Cerebellar cortex (tissue), 1 donor: ENCODE measurements at regions not wholly inside any gene's neighbourhood (a gene's known extent, or its start where the extent isn't known, plus 50 kb on each side); places are given as distances from the start of the nearest gene placed in this dataset.
A peak's percentile ranks its signal among the peaks of the same experiment; 100 is the strongest.

Experiments used
- DNase-seq: peaks from one replicate; pipeline ENCODE4 v3.0.0-alpha.2; 2015; ENCODE audit warnings: low spot score

DNA sequence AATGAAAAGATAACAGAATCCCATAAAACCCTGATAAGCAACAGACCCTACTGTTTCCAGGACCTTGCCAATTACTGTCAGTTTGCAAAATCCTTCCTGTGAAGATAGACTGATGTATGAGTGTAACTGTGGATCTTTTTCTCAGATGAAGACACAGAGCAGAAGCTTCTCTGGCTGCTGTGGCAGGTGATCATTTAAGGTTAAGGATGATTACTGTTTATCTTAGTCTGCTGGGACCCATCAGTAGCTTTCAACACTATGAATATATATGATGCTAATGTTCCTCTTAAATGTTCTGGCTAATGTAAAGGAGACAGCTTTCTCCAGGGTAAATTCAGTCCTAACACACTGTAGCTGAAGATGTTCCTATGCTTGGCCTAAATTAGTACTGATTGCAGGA lies 56.0 kb upstream of the CTTNBP2 start:
- DNase-seq = no peak

DNA sequence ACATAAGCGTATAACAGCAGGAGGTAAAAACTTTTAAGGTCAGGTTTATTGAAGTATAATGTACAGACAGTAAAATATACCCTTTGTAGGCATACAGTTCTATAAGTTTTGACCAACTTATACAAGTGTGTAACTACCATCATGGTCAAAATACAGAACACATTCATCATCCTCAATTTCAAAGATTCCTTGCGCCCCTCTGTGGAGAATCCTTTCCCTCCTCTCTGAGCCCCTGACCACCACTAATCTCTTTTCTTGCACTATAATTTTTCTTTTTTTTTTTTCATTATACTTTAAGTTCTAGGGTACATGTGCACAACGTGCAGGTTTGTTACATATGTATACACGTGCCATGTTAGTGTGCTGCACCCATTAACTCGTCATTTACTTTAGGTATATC lies 58.1 kb upstream of the CTTNBP2 start:
- DNase-seq = no peak

DNA sequence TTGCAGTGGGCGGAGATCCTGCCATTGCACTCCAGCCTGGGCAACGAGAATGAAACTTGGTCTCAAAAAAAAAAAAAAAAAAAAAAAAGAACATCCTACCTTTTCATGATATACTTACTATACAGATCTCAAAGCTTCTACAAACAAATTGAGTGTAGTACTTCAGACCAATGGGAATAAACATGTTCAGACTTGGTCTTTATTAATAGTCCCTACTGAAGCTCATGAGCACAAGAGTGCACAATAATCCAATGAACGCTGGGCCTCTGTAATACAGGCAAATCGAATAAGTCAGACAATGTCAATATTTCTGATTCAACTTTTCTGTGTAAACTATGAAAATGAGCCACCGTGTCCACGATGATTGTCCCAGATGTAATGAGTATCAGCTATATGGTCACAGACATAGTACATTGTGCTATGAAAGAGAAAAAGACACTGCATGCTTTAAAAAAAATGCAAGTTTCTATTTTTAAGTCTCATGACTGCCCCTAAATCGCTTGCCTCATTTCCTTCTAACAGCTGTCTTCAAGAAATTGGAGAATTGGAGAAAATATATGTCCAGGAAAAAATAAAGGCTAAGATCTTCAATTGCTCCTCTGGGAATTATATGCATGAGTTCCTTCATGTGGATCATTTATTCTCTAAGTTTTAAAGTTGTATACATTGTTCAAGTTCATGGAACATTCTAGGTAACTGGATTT lies 64.0 kb upstream of the CTTNBP2 start:
- DNase-seq = no peak

DNA sequence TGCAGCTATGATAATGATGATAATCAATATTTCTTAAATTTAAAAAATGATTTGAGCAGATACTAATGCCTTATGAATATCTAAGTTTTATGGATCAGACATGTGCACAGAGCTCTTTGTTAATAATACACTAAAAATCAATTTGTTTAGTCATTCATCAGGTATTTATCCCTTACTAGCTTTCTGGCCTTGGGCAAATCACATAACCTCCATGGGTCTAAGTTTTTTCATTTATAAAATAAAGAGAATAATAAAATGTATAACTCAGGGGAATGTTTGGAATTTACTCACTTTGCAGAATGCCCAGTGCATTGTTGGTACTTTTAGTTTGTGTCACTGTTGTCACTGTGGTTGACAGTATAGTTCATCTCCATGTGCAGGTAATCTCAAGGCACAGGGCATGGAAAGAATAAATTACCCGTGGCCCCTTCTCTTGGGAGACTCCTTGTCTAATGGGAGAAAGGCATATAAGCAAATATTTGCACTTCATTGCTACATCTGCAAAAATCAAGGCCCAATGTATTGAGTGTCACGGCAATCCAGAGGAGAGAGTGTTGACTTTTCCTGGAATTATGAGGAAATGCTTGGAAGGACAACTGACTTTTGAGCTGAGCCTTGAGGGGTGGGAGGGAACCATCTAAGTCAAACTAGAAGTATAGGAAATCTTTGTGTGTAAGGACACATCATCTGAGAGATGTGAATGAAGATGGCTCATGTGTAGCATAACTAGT lies 64.7 kb upstream of the CTTNBP2 start:
- DNase-seq = no peak

DNA sequence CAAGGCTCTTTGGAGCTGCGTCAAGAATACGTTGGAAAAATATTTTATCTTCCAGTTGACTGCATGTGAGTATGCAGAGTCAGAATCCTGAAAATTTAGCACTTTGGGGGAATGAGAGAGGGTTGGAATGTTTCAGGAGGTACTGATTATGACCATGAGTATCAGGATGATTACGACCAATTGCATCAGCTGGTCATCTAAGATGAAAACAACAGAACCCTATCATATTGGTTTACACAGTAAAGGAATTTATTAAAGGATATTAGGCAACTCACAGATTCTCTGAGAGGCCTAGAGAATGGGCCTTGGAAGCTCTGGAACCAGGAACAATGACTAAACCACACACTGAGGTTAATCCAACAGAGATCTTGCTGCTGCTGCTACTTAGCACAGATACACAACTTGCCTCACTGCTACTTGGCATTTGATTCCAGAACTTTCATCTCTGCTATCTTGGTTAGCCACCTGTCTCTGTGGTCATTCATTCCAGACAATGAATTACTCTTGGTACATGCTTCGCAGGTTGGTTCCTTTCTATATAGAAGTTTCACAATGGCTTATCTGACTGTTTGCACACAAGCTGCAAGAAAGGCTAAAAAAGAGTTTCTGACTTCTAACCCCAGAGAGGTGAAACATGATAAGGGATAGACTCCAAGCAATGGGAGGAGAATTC lies 68.0 kb upstream of the CTTNBP2 start:
- DNase-seq = no peak

DNA sequence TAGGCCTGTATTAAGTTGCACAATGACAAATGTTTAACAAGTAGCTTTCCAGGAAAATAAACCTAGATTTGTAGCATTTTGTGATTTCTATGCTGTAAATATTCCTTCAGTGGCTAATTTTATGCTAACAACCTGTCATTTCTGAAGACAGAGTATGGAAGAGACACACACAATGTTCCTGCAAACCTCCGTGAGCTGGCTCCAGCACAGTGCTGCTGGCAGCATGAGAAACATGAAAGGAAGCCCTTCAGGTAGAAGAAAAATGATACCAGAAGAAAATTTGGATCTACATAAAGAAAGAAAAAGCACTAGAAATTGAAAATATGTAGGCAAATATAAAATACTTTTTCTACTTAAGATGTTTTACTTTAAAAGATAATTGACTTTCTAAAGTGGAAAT lies 69.5 kb upstream of the CTTNBP2 start:
- DNase-seq = no peak

DNA sequence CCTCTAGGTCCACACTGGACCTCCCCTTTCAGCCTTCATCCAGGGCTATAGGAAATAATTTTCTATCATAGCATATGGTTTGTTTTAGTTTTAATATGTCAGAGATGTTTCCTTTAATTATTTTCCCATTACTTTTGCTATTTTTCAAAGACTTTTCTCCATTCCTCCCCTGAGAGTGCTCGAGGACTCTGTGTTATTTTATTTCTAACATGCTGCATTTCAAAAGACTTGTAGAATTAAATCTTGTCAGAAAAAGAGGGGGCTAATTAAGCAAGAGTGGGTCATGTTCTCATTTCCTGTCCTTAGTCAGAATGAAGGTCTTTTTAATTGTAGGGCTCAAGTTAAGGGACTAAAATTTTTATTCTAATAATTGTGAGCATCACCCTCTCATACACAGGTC lies 71.6 kb upstream of the CTTNBP2 start:
- DNase-seq = no peak

DNA sequence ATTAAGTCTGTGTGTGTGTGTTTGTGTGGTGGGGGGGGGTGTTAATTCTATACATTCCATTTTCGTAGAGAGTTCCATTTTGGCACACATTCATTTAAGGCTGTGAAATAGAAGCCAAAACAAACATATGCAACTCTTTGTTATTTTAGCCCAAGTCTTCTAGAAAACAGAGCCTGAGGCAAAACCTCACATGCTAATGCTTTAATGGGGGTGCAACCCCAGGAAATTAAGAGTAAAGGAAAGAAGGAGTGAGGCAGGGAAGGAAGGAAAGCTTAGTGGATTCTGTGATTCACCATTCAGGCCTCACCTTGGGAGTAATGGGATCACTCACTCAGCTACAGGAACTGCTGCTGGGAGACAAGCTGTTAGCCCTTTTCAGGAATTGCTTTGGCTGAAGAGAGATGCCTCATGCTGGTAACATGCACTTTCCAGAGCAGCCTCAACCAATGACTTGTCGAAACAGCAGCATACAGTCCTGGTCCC lies 73.0 kb upstream of the CTTNBP2 start:
- DNase-seq = peak; percentile 79

DNA sequence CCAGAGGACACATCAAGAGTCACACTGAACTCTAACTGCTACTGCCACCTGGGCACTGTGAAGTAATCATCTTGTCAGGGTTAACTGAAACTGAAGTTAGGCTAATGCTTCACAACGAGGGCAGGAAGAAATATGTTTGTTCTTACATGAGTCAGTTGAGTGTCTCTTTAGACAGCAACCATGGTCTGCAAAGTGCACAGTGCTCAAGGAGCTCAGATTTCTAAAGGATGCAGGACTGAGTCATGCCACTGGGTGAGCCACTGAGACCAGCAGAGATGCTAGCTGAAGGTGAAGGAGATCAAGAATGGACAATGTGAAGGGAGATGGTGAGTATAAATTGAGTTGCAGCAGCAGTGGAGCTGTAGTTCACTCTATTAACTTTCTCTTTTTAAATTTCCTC lies 76.0 kb upstream of the CTTNBP2 start:
- no peak for DNase-seq

DNA sequence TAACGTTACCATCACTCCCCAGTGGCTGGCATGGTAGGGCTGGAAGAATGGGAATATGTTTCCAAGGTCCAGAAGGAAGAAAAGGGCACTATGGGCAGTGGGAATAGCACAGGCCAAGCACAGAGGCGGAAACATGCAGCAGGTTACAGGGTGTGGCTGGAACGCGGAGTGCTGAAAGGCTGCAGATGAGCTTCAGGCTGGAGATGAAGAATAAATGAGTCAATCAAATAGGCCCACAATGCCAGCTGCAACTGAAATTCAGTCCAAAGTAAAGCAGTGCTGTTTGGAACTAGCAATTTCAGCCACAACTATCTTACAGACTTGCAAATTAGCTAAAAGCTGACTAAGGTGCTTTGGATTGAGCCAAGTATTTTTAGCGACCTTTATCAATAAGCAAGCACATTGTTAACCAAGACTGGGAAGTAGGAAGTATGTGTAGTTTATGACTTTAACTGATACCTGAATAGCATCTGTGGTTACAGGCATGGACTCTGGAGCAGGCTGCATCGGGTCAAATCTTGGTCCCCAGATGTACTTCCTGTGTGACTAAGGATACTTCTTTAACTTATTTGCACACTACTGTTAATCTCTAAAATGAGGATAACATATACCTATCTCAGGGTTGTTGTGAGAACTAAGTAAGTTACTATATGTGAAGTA lies 77.5 kb upstream of the CTTNBP2 start:
- DNase-seq = no peak

DNA sequence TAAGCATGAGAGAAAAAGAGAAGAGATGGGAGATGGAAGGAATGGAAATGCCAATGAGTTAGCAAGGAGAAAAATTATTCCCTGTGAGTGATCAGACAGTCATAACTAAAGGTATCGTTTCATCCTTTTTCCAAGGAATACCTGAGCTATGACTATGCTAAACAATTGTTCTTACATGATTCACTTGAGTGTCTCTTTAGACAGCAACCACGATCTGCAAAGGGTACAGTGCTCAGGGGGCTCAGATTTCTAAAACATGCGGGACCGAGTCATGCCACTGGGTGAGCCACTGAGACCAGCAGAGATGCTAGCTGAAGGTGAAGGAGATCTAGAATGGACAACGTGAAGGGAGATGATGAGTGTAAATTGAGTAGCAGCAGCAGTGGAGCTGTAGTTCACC lies 78.0 kb upstream of the CTTNBP2 start:
- DNase-seq = no peak

DNA sequence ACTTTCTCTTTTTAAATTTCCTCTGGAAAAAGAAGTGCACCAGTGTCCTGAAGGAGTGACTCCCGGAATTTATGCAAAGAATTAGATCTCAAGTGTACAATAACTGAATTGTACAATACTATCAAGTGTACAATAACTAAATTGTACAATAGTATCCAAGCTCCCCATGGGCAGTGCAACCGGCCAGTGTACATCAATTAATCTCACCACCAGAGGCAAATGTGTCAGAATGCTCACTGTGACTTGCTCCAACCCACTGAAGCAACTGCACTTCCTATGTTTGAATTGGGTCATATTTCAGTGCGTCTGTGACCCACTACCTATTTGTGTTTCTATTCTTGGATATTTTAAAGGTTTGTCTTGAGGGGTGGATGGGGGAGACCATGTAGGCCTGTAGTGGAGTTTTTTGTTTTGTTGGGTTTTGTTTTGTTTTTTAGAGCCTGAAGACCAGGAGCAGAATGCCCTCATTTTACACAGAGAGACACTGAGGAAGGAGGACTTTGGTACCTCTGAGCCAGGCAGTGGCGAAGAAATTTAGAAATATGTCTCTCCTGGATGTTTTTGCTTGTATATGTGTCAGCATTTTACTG lies 78.5 kb upstream of the CTTNBP2 start:
- no peak for DNase-seq

DNA sequence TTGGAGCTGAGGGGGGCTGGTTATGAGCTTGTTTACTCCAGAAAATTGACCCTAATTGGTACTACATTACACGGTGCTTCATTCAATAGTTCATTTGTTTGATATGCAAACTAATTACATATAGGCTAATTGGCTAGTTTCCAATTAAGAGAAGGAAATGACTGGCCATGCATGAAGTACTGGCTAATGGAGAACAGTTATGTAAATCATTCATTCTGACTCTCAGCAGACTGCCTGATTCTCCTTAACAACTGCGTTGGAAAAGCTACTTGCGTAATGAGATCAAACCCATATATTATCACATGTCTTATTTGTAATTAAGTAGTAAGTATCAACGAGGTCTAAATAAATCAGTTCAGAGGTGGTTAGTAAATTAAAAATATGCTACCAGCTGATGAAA lies 81.8 kb upstream of the CTTNBP2 start:
- DNase-seq = no peak

DNA sequence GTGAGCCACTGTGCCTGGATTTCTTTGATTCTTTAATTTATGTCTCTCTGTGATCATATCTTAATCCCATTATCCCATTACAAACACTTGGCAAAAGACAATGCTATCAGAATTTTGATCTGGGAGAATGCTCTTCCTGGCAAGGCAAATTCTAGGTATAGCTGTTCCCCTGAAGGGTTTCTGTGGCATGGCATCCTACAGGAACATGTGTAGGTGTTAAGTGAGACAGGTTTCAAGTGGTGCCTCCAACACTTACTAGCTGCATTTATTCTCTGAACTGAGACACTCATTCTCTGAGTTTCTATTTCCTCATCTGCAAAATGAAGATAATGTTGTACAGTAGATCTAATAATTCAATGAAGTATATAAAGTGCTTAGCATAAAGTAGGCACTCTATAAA lies 87.1 kb upstream of the CTTNBP2 start:
- no peak for DNase-seq

DNA sequence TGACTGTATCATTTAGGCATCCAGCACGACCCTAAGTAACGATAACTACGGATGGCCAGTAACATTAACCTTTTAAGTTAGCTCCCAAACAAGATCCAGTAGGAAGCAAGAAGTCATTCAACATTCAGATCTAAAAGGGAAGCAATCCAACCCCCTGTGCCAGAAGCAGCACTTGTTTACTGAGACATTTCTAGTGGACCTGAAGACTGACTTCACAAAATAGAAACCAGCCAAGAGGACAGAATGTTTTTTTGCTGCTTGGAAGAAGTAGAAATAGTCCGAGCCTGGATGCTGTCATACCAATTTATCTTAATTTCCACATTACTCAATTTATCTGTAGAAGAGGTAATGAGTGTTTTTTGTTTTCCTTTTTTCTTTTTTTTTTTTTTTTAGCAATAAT lies 88.0 kb upstream of the CTTNBP2 start:
- DNase-seq = no peak

DNA sequence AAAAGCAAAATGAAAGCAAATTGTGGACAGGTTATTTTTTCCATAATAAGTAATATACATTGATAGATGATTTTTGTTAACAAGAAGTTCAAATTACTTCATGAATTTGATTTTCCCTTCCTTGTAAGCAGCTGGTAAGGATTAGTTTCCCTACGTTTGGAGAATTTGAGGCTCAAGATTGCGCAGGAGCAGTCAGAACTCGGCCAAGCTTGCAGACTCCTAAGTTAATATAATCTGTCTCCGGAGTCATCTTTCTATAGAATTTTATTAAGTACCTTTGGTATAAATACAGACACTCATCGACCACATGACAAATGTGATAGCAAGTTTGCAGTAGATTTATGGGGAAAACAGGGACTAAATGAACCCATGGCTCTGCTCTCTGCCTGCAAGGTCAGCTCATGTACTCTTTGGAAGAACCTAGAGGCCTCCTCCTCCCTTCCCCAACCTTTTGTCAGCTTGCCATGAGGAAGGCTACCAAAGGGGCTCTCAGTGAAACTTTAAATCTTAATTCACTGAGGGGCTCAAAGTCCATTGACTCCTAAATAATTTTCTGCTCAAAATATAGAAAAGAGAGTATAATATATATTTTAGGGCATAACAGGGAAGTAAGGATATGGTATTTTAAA lies 89.2 kb upstream of the CTTNBP2 start:
- DNase-seq = no peak

DNA sequence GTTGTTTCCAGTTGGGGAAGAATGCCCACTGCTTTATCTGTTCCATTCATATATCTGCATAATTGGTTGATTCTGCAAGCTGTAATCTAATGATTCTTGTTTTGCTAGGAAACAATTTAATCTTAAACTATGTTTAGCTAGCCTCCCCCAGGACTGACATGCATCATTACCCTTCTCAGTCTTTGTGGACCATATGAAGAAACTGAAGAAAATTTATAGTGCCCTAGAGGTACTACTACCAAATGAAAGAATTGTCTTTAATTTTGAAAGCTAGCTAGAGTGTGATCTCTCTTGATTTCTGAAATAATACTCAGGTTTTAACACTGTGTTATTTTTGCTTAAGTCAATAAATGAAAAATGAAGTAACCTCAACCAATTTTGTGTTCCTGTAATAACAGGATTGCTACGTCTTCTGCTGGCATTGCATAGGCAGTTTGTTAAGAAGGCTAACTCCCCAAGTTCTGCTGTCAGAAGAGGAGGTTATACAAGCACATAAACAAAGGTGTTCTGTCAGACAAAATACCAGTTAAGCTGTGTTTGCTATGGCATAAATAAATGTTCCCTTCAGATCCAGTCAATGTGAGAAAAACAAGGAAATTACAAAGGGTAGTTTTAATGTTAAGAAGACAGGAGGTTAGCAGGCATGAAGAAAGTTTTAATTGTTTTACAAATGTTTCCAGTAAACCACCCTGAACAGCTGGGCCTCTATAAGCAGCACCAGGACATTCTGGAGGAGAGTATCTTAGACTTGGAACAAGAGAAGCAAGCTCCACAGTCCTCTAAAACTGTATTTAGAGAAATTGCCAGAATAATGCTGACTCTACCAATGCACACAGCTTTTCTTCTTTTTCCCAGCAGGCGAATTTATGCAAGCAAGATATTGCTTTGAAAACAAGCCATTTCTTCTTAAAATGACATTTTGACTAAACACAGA lies 90.3 kb upstream of the CTTNBP2 start:
- DNase-seq = no peak

DNA sequence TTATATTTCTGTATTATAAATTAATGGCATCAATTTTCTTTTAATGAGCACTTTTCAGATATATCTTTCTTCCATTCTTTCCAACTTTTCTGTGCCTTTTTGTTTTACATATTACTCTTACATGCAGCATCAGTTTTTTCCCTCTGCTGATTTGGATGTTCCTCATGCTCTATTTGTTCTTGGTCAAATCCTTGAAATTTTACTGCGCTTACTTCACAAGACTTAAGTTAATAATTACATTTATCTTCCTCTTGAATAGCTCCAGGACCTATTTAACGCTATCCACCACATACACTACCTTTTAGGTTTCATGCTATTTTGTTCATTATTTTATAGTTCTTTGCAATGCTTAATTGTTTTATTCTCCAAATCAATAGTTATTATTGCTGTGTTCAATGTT lies 97.6 kb upstream of the CTTNBP2 start:
- no peak for DNase-seq

DNA sequence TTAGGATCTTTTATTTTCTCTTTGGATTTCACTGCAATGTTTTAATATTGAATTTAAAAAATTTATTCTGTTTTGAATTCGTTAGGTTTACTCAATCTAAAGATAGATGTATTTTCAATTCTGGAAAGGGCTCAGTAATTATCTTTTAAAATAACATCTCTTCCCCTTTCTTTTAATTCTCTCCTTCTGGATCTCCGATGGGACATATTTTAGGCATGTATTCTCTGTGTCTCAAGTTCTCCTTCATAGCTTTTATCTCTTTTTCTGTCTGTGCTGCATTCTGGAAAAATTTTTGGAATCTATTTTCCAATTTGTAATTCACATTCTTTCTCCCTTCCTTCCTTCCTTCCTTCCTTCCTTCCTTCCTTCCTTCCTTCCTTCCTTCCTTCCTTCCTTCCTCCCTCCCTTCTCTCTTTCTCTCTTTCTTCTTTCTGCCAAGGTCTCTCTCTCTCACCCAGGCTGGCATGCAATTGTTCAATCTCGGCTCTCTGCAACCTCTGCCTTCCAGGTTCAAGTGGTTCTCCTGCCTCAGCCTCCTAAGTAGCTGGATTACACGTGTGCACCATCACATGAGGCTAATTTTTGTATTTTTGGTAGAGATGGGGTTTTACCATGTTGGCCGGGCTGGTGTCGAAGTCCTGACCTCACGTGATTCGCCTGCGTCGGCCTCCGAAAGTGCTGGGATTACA lies 98.5 kb upstream of the CTTNBP2 start:
- no peak for DNase-seq

DNA sequence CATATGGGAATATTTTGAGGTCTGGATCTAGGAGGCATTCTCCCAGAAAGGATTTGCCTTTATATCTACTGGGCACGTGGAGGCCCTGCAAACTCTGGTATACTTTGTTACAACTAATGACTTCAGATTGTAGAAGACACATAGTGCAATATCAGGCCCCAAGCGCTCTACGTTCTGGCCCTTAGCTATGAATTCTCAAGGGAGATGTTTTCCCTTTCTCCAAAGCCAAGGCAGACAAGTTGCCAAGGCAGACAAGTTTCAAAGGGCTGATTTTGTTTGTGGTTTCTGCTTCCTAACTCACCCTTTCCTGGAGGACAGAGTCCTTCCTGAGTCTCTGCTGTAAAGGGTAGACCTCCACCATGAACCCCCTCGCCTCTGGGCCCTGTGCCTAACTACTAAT lies 99.4 kb upstream of the CTTNBP2 start:
- no peak for DNase-seq
